ENCODE measurements at regions not wholly inside any gene's neighbourhood (a gene's known extent, or its start where the extent isn't known, plus 50 kb on each side); places are given as distances from the start of the nearest gene placed in this dataset.

GRCh38 chr11:91969486-91969885 is 255.1 kb upstream of the FAT3 start:
- no peak for TF ChIP-seq CTCF (conservative IDR thresholded peaks at IDR 0.05; ENCODE audit: low read depth, low read length)
- no peak for TF ChIP-seq EZH2 (IDR thresholded peaks at IDR 0.05; ENCODE audit: borderline replicate concordance, low read depth, low read length, poor library complexity, severe bottlenecking)
